ENCODE measurements at regions not wholly inside any gene's neighbourhood (a gene's known extent, or its start where the extent isn't known, plus 50 kb on each side); places are given as distances from the start of the nearest gene placed in this dataset.
"Not testable (repeated sequence)": the region's sequence is repeated elsewhere in the genome, so short reads cannot be mapped to it uniquely, and the experiment has no call there.

DNA sequence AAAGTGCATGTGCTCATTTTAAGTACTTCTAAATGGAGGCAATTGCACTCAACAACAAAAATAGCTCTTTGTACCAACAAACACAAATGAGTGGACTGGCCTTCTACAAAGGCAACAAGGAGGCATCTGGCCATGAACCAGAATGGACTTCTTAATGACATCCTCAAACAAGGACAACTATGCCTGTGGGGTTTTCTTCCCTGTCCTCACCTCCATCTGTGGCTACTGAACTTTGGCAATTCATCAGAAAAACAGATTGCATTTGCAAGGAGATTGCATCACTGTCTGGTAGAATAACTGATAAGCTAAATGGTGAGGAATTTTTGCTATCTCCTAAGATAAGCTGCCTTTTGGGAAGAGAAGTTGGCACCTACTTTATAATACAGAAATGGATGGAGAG lies 447.3 kb upstream of the CCNG1 start:
- DNase-seq (ENCODE audit: low read depth in 2 of 2) = no peak

GRCh38 chr5:162990856-162991497 lies 446.4 kb upstream of the CCNG1 start:
- no peak for DNase-seq (ENCODE audit: low read depth in 2 of 2)

DNA sequence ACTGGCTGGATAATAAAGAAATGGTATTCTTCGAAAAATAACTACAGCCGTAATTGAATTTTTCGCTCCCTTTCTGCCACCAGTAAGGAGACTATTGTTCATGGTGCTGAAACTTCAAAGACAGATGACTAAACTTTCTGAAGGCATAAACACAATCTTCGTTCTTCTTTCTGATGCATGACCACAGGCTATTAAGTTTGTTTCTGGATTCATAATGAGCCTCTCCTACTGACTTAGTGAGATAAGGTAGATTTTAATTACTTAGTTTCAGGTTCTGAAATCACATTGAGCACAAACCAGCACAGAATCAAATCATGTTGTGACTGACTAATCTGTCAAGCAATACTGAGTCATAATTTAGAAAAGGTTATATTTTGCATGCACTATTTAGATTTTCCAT lies 441.8 kb upstream of the CCNG1 start:
- DNase-seq (ENCODE audit: low read depth in 2 of 2) = no peak

- no peak for DNase-seq (ENCODE audit: low read depth in 2 of 2)
Measured at GRCh38 chr5:162996053-162996452, 441.3 kb upstream of the CCNG1 start.

- no peak for DNase-seq (ENCODE audit: low read depth in 2 of 2)
Measured at GRCh38 chr5:163005949-163006348, 431.4 kb upstream of the CCNG1 start.

GRCh38 chr5:163022582-163023128 lies 414.7 kb upstream of the CCNG1 start:
- no peak for DNase-seq (ENCODE audit: low read depth in 2 of 2)

DNA sequence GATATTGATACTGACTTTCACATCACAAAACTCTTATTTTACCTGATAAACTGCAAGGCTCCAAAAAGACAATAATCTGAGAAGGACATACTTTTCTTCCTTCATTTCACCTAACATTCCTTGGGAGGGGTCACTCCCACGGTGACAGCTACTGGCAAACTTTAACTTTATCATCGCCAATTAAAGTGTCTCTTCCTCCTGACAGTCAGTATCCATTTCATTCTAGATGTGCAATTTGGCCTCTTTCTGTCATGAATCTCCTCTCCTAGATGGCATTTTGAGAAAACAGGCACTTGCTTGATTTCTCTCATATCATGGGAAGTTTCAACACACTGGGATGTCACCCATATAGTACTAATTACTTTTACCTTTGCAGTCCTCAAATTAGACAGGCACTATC lies 413.5 kb upstream of the CCNG1 start:
- DNase-seq (ENCODE audit: low read depth in 2 of 2) = no peak

- DNase-seq (ENCODE audit: low read depth in 2 of 2) = no peak
Measured at GRCh38 chr5:163024936-163025335, 412.5 kb upstream of the CCNG1 start.

DNA sequence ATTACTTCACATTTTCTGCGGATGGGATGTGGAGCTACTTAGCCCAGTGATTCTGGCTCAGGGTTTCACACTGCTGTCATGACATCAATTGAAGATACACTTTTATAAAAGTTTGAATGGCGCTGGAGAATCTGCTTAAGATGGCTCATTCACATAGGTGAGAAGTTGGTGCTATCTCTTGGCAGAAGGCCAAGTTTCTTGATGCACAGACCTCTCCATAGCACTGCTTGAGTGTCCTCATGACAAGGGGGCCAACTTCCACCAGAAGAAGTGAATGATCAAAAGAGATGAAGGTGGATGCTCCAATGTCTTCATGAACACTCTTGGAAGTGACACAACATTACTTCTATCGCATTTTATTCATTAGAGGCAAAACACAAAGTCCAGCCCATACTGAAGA lies 403.7 kb upstream of the CCNG1 start:
- no peak for DNase-seq (ENCODE audit: low read depth in 2 of 2)

- no peak for DNase-seq (ENCODE audit: low read depth in 2 of 2)
Measured at GRCh38 chr5:163041254-163041653, 396.1 kb upstream of the CCNG1 start.

- no peak for DNase-seq (ENCODE audit: low read depth in 2 of 2)
Measured at GRCh38 chr5:163079618-163080017, 357.8 kb upstream of the CCNG1 start.

DNA sequence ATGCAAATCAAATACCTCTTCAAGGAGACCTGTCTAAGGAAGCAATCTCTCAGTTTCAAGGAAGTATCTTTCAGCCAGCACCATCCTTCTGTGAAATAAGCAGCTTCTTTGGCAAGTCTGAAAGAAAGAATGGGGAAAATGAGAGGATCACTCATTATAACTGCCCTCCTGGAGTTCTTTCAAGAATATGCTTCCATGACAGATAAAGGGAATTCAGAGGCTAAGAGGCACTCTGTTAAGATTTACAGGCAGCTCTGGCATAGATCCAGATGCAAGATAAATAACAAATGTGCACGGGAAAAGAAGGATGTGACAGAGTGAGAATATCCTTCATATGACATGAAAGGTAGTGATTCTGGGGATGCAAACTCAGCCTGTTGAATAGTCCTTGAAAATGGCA lies 348.2 kb upstream of the CCNG1 start:
- no peak for DNase-seq (ENCODE audit: low read depth in 2 of 2)

- no peak for DNase-seq (ENCODE audit: low read depth in 2 of 2)
Measured at GRCh38 chr5:163089926-163090325, 347.5 kb upstream of the CCNG1 start.

DNA sequence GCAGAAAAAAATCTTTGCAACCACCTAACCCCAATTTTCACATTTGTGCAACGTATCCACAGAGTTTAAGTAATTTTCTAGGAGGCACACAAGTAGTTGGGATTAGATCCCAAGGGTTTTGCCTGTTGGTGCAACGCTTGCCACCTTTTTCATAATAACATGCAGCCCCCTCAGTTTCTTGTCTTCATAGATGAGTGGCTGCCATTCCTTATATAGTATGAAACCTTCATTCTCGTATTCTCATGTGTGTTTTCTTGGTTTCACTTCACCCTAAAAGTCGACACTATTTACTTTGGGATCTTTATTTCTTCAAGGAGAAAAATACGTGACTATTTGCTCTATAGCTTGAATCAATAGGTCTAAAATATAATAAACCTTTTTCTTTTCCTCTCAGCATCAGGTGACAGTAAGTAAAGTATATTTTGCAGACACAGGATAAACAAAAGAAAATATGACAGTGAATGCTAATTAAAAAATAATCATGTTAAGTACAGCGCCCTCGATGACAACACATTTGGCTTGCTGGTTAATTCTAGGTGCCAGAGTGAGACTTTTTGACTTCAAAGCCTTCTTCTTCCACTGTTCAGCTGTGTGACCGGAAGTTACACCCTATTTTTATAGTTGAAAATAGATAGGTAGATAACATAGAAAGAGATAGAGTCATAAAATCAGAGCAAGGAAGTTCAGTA lies 342.8 kb upstream of the CCNG1 start:
- DNase-seq (ENCODE audit: low read depth in 2 of 2) = no peak

DNA sequence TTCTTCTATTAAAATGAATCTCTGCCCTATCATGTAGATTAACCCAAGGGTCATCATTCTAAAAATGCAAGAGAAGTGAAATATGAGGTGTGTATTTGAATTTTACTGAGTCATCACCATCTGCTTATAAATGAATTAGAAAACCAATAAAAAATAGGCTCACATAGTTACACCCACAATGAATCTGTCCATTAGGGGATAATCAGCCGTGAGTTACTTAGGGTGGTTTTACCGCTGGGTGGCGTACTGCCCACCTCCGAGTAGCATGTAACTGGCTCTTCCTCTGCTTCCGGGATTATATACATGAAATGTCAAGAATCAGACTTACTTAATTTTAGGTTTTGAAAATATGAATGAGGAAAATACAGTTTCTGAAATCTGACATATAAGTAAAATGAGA lies 332.9 kb upstream of the CCNG1 start:
- DNase-seq (ENCODE audit: low read depth in 2 of 2) = no peak

DNA sequence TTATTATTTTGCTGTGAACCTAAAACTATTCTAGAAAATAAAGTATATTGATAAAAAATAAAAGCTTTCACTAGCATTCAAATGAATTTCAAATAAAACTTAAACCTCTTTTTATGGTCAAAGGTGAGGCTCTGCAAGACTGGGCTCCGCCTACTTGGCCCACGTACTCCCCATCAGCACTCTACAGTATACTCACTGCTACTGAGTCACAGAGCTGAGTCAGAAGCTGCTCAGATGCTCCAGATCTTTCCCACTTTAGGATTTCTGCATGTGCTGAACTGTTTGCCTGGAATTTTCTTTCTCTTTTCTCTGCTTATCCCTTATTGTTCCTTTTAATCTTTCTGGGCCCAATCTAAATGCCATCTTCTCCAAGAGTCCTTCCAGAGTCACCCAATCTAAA lies 331.9 kb upstream of the CCNG1 start:
- DNase-seq (ENCODE audit: low read depth in 2 of 2) = no peak

GRCh38 chr5:163106098-163106497 lies 331.3 kb upstream of the CCNG1 start:
- DNase-seq (ENCODE audit: low read depth in 2 of 2) = no peak

GRCh38 chr5:163108351-163108750 lies 329.0 kb upstream of the CCNG1 start:
- DNase-seq (ENCODE audit: low read depth in 2 of 2) = no peak

GRCh38 chr5:163115011-163115410 lies 322.4 kb upstream of the CCNG1 start:
- no peak for DNase-seq (ENCODE audit: low read depth in 2 of 2)

- DNase-seq (ENCODE audit: low read depth in 2 of 2) = not testable (repeated sequence)
Measured at GRCh38 chr5:163116618-163117017, 320.8 kb upstream of the CCNG1 start.

- no peak for DNase-seq (ENCODE audit: low read depth in 2 of 2)
Measured at GRCh38 chr5:163134061-163134460, 303.3 kb upstream of the CCNG1 start.

- DNase-seq (ENCODE audit: low read depth in 2 of 2) = no peak
Measured at GRCh38 chr5:163135849-163136248, 301.5 kb upstream of the CCNG1 start.

DNA sequence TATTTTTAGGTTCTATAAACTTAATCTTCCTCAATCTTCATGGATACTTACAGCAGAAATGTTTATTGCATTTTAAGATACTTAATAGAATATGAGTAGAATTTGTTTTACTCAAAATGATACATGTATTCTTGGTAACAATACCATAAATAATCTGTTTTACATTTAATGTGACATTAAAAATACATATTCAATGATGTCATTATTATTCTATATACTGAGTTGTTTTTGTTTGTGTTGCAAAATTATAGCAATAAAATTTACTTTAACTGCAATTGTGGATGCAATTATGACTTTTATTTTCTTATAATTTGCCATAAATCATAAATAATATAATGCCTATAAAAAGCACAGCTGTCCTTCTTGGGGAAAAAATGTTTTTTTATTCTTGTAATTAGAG lies 275.9 kb upstream of the CCNG1 start:
- no peak for DNase-seq (ENCODE audit: low read depth in 2 of 2)

DNA sequence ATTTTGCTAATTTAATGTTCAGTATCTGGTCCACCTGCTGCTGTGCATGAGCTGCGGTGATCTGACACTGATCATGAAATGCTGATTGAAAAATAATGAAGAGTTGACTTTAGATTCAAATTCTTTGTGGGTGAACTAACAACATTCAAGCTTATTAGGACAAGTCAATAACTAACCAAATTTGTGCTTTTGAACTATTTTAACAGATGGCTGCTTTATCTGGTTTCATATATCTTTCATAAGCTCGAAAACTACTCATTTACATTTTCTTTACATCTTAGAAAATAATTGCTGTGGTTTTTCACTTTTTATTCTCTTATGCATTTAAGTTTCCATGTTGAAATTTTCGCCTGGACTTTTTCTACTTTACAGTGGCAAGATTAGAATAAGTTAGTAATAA lies 274.8 kb upstream of the CCNG1 start:
- DNase-seq (ENCODE audit: low read depth in 2 of 2) = no peak
